ENCODE measurements at regions not wholly inside any gene's neighbourhood (a gene's known extent, or its start where the extent isn't known, plus 50 kb on each side); places are given as distances from the start of the nearest gene placed in this dataset.

DNA sequence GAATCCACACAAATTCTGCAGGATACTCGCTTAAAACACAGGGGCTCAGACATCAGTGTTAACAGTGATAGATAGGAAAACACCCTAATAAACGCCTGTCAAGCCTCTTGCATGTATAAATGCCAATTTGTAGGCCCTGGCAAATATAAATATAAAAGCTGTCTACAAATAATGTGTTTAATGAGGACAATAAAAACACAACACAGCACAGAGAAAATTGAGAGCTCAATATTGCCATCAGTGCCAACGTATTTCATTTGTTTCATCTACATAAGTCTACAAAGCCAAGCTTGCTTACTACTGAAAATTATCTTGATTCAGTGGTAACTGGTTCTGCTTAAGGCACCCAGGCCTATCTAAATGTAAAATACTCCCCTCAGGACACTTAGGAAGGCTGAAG, 1387.0 kb upstream of the TENM4 start:
- ATAC-seq: no peak
- CTCF ChIA-PET: no interaction called here
- BruUV-seq (replicated peaks): no TSS peak

GRCh38 chr11:80826808-80827207, 1386.0 kb upstream of the TENM4 start:
- Histone ChIP-seq H3K4me3 (ENCODE audit: low read length) (no peak overlapping the region), H3K9me3 (ENCODE audit: low read length) (peaks cover 3% of the 10 kb centered on the region; the same call in 1 of the 2 replicates), H3K9ac (ENCODE audit: low read length) (no peak overlapping the region), H3K4me2 (ENCODE audit: low read length) (no peak overlapping the region), H3K4me1 (ENCODE audit: insufficient read depth, low read length) (peaks cover 6% of the 10 kb centered on the region; the same call in 1 of the 2 replicates), H3K79me2 (ENCODE audit: low read length) (no peaks in the 10 kb centered on the region), H4K20me1 (ENCODE audit: low read length) (no peaks in the 10 kb centered on the region), H3K27me3 (ENCODE audit: low read length) (no peaks in the 10 kb centered on the region; the same call in 1 of the 2 replicates), H3K27ac (ENCODE audit: low read length) (no peak overlapping the region), H3K36me3 (ENCODE audit: low read depth, low read length) (no peaks in the 10 kb centered on the region), H3K9me2 (replicated peaks; ENCODE audit: low read length) (no peaks in the 10 kb centered on the region), H2AFZ (ENCODE audit: low read length) (no peak overlapping the region), H3F3A (ENCODE audit: low read length, unreplicated experiment) (no peaks in the 10 kb centered on the region)
- no peak for DNase-seq
- no TSS peak for BruUV-seq (replicated peaks)
- POLR2A ChIA-PET (ENCODE audit: unreplicated experiment): no interaction called here
- TF ChIP-seq CTCF (conservative IDR thresholded peaks at IDR 0.05; ENCODE audit: low read depth, low read length) (no peak), EZH2phosphoT487 (IDR thresholded peaks at IDR 0.05; ENCODE audit: borderline replicate concordance, low read length) (no peak), EZH2 (IDR thresholded peaks at IDR 0.05; ENCODE audit: low read length, unreplicated experiment) (no peak)
- CTCF ChIA-PET: no interaction called here
- ATAC-seq: no peak
- intact Hi-C loops (cut with micrococcal nuclease): no loop called here

More for the DNA sequence above, 1387.0 kb upstream of the TENM4 start:
- no peak overlapping the region for H3K9ac ChIP-seq (ENCODE audit: low read length)
- H3K9me3 ChIP-seq (ENCODE audit: low read length): peaks cover 3% of the 10 kb centered on the region; the same call in 1 of the 2 replicates
- H3K27ac ChIP-seq (ENCODE audit: low read length): no peak overlapping the region
- TF ChIP-seq EZH2 (IDR thresholded peaks at IDR 0.05; ENCODE audit: low read length, unreplicated experiment): no peak
- no peak for TF ChIP-seq CTCF (conservative IDR thresholded peaks at IDR 0.05; ENCODE audit: low read depth, low read length)
- no peak for TF ChIP-seq EZH2phosphoT487 (IDR thresholded peaks at IDR 0.05; ENCODE audit: borderline replicate concordance, low read length)
- no peak overlapping the region for H3K4me3 ChIP-seq (ENCODE audit: low read length)
- H3K79me2 ChIP-seq (ENCODE audit: low read length): no peaks in the 10 kb centered on the region
- no peaks in the 10 kb centered on the region for H3K27me3 ChIP-seq (ENCODE audit: low read length)
- peaks cover 9% of the 10 kb centered on the region; the same call in 1 of the 2 replicates for H3K4me1 ChIP-seq (ENCODE audit: insufficient read depth, low read length)
- no peak overlapping the region for H2AFZ ChIP-seq (ENCODE audit: low read length)
- POLR2A ChIA-PET (ENCODE audit: unreplicated experiment): no interaction called here
- intact Hi-C loops (cut with micrococcal nuclease): no loop called here
- no peaks in the 10 kb centered on the region for H4K20me1 ChIP-seq (ENCODE audit: low read length)
- H3K4me2 ChIP-seq (ENCODE audit: low read length): no peak overlapping the region
- no peak for DNase-seq
- H3K36me3 ChIP-seq (ENCODE audit: low read depth, low read length): no peaks in the 10 kb centered on the region
- no peaks in the 10 kb centered on the region for H3K9me2 ChIP-seq (replicated peaks; ENCODE audit: low read length)
- no peaks in the 10 kb centered on the region for H3F3A ChIP-seq (ENCODE audit: low read length, unreplicated experiment)

- H3F3A ChIP-seq (ENCODE audit: low read length, unreplicated experiment): no peaks in the 10 kb centered on the region
- H3K9me3 ChIP-seq (ENCODE audit: low read length): peaks cover 7% of the 10 kb centered on the region; the same call in 1 of the 2 replicates
- H3K36me3 ChIP-seq (ENCODE audit: low read depth, low read length): no peaks in the 10 kb centered on the region
- H3K9me2 ChIP-seq (replicated peaks; ENCODE audit: low read length): no peaks in the 10 kb centered on the region
- ChIA-PET CTCF (no interaction called here), POLR2A (ENCODE audit: unreplicated experiment) (no interaction called here)
- no peak overlapping the region for H3K9ac ChIP-seq (ENCODE audit: low read length)
- no peak overlapping the region for H2AFZ ChIP-seq (ENCODE audit: low read length)
- intact Hi-C loops (cut with micrococcal nuclease): no loop called here
- ATAC-seq: no peak
- no peaks in the 10 kb centered on the region for H4K20me1 ChIP-seq (ENCODE audit: low read length)
- H3K4me2 ChIP-seq (ENCODE audit: low read length): no peak overlapping the region
- H3K4me3 ChIP-seq (ENCODE audit: low read length): no peak overlapping the region
- no peak for DNase-seq
- H3K27ac ChIP-seq (ENCODE audit: low read length): no peak overlapping the region
- no peaks in the 10 kb centered on the region; the same call in 1 of the 2 replicates for H3K27me3 ChIP-seq (ENCODE audit: low read length)
- TF ChIP-seq EZH2phosphoT487 (IDR thresholded peaks at IDR 0.05; ENCODE audit: borderline replicate concordance, low read length) (no peak), CTCF (conservative IDR thresholded peaks at IDR 0.05; ENCODE audit: low read depth, low read length) (no peak), EZH2 (IDR thresholded peaks at IDR 0.05; ENCODE audit: low read length, unreplicated experiment) (no peak)
- no peaks in the 10 kb centered on the region for H3K4me1 ChIP-seq (ENCODE audit: insufficient read depth, low read length)
- BruUV-seq (replicated peaks): no TSS peak
- no peaks in the 10 kb centered on the region for H3K79me2 ChIP-seq (ENCODE audit: low read length)
Measured at GRCh38 chr11:80822308-80822707, 1381.5 kb upstream of the TENM4 start.

Data from PC-3 (cell line).